Neural crest cell (in vitro differentiated cells): ENCODE measurements at regions not wholly inside any gene's neighbourhood (a gene's known extent, or its start where the extent isn't known, plus 50 kb on each side); places are given as distances from the start of the nearest gene placed in this dataset.
"Not testable (repeated sequence)": the region's sequence is repeated elsewhere in the genome, so short reads cannot be mapped to it uniquely, and the experiment has no call there.

ENCODE experiments used
- DNase-seq: peaks from one replicate; pipeline ENCODE4 v3.0.0; 2021; ENCODE audit warnings: low read depth, mixed read lengths, low spot score
- H3K27ac Mint-ChIP-seq: one replicate; pipeline ENCODE4 v1.8.0; 2021; ENCODE audit warnings: mild to moderate bottlenecking, mixed read lengths; ENCODE audit not compliant: unreplicated experiment
- H3K27me3 Mint-ChIP-seq: 2 replicates; pipeline ENCODE4 v1.8.0; 2021; ENCODE audit warnings: low read depth, mild to moderate bottlenecking, mixed read lengths
- H3K36me3 Mint-ChIP-seq: 2 replicates; pipeline ENCODE4 v1.8.0; 2021; ENCODE audit warnings: low read depth, mild to moderate bottlenecking, mixed read lengths
- H3K4me1 Mint-ChIP-seq: 2 replicates; pipeline ENCODE4 v1.8.0; 2021; ENCODE audit warnings: mixed read lengths
- H3K4me3 Mint-ChIP-seq: one replicate; pipeline ENCODE4 v1.8.0; 2021; ENCODE audit warnings: mild to moderate bottlenecking, mixed read lengths
- H3K9me3 Mint-ChIP-seq: 2 replicates; pipeline ENCODE4 v1.8.0; 2021; ENCODE audit warnings: mixed read lengths
- CTCF ChIP-seq: fragments of 200-600 bp; sonication (generic); conservative IDR thresholded peaks from 2 replicates; pipeline ENCODE4 v1.5.0; 2021; ENCODE audit warnings: antibody characterized with exemption, mild to moderate bottlenecking

- DNase-seq, H3K4me3 Mint-ChIP-seq, H3K9me3 Mint-ChIP-seq: not testable (repeated sequence)
These were observed 1191.2 kb downstream of the TMEM121 start for GRCh38 chr14:106717544-106717943.

DNA sequence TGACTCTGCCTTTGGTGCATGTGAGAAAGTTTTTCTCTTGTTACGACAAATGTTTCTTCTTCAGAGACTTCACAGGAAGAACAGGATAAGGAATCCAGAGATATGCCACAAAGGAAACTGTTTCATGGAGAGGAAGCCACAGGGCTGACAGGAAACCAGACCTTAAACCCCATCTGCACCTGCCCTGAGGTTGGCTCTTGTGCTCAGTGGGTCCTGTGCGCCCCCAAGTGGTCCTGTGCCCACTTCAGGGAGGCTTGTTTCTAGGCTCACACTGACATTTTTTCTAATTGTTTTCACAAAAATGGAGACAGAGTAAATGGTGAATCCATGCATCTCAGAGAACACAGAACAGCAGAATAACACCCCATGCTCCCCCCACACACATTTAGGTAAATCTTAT lies 1193.5 kb downstream of the TMEM121 start:
- H3K4me3 Mint-ChIP-seq, H3K9me3 Mint-ChIP-seq: not testable (repeated sequence)

More at GRCh38 chr14:106717544-106717943, 1191.2 kb downstream of the TMEM121 start:
- not testable (repeated sequence) for H3K27me3 Mint-ChIP-seq, H3K36me3 Mint-ChIP-seq, H3K27ac Mint-ChIP-seq, H3K4me1 Mint-ChIP-seq

DNA sequence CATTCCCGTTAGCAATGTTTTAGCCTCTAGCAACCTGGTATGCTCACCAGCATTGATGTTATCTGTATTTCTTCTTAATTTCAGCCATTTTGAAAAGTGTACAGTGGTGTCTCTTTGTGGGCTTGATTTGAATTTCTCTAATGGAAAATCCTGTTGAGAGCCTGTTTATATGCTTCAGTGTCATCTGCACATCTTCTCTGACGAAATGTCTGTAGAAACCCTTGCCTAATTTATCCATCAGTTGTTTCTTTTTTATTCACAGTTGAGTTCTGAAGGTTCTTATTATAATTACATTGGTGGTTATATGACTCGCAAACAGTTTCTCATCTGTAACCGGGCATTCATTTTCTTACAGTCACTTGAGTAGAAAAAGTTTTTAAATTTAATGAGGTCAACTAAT lies 1195.5 kb downstream of the TMEM121 start:
- not testable (repeated sequence) for H3K27me3 Mint-ChIP-seq, DNase-seq, H3K4me3 Mint-ChIP-seq, H3K27ac Mint-ChIP-seq, H3K4me1 Mint-ChIP-seq, H3K9me3 Mint-ChIP-seq, H3K36me3 Mint-ChIP-seq

More for the DNA sequence above, 1193.5 kb downstream of the TMEM121 start:
- not testable (repeated sequence) for DNase-seq, H3K27me3 Mint-ChIP-seq, H3K4me1 Mint-ChIP-seq, H3K36me3 Mint-ChIP-seq, H3K27ac Mint-ChIP-seq

- H3K36me3 Mint-ChIP-seq, H3K9me3 Mint-ChIP-seq, DNase-seq, H3K4me3 Mint-ChIP-seq, H3K27me3 Mint-ChIP-seq, H3K4me1 Mint-ChIP-seq, H3K27ac Mint-ChIP-seq: not testable (repeated sequence)
These were observed 1196.7 kb downstream of the TMEM121 start for GRCh38 chr14:106722813-106723687.

- not testable (repeated sequence) for H3K27me3 Mint-ChIP-seq, H3K36me3 Mint-ChIP-seq, H3K27ac Mint-ChIP-seq, H3K4me1 Mint-ChIP-seq, H3K9me3 Mint-ChIP-seq, H3K4me3 Mint-ChIP-seq, DNase-seq
These were observed 1201.6 kb downstream of the TMEM121 start for GRCh38 chr14:106727962-106728361.

GRCh38 chr14:106728611-106729010 lies 1202.2 kb downstream of the TMEM121 start:
- no peak overlapping the region for H3K27ac Mint-ChIP-seq

GRCh38 chr14:106729551-106729950 lies 1203.2 kb downstream of the TMEM121 start:
- Mint-ChIP-seq H3K36me3 (no peaks in the 10 kb centered on the region), H3K4me3 (no peak overlapping the region), H3K4me1 (no peaks in the 10 kb centered on the region), H3K27me3 (no peaks in the 10 kb centered on the region), H3K27ac (no peak overlapping the region), H3K9me3 (no peaks in the 10 kb centered on the region)
- DNase-seq = no peak
- TF ChIP-seq CTCF = no peak

More at GRCh38 chr14:106728611-106729010, 1202.2 kb downstream of the TMEM121 start:
- Mint-ChIP-seq H3K9me3 (no peaks in the 10 kb centered on the region), H3K36me3 (no peaks in the 10 kb centered on the region), H3K27me3 (no peaks in the 10 kb centered on the region), H3K4me3 (no peak overlapping the region), H3K4me1 (no peaks in the 10 kb centered on the region)
- no peak for DNase-seq
- no peak for TF ChIP-seq CTCF

DNA sequence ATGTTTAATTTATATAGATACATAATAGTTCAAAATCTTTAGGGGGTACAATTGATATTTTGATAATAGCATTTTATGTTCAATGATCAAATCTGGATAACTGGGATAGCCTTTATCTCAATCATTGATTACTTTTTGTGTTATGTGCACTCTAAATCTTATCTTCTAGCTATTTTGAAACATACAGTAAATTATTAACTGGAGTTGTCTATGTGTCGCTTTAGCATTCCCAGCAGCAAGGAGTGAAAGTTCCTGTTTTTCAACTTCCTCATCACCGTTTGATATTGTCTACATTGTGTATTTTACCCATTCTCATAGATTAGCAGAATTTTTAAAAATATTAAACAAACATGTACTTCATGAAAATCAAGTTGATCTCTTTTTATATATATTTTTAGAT lies 1207.4 kb downstream of the TMEM121 start:
- Mint-ChIP-seq H3K4me1 (no peaks in the 10 kb centered on the region), H3K9me3 (no peaks in the 10 kb centered on the region), H3K27ac (no peak overlapping the region), H3K27me3 (no peaks in the 10 kb centered on the region), H3K4me3 (no peak overlapping the region), H3K36me3 (no peaks in the 10 kb centered on the region)
- no peak for TF ChIP-seq CTCF
- DNase-seq = no peak
